ENCODE measurements at regions not wholly inside any gene's neighbourhood (a gene's known extent, or its start where the extent isn't known, plus 50 kb on each side); places are given as distances from the start of the nearest gene placed in this dataset.
"Not testable (repeated sequence)": the region's sequence is repeated elsewhere in the genome, so short reads cannot be mapped to it uniquely, and the experiment has no call there.

- Mint-ChIP-seq H3K4me3 (no peak overlapping the region), H3K9me3 (peaks cover 13% of the 10 kb centered on the region), H3K4me1 (ENCODE audit: unreplicated experiment) (no peaks in the 10 kb centered on the region), H3K27me3 (no peaks in the 10 kb centered on the region), H3K36me3 (peaks cover 4% of the 10 kb centered on the region), H3K27ac (no peak overlapping the region)
- DNase-seq (ENCODE audit: extremely low spot score, unreplicated experiment) = no peak
- TF ChIP-seq CTCF (conservative IDR thresholded peaks at IDR 0.05) = no peak
These were observed 607.4 kb downstream of the PKHD1 start for GRCh38 chr6:51480040-51480439.

GRCh38 chr6:51485869-51486268, 601.5 kb downstream of the PKHD1 start:
- not testable (repeated sequence) for H3K27me3 Mint-ChIP-seq; H3K9me3 Mint-ChIP-seq; H3K36me3 Mint-ChIP-seq; H3K27ac Mint-ChIP-seq; DNase-seq (ENCODE audit: extremely low spot score, unreplicated experiment); H3K4me3 Mint-ChIP-seq
- peaks cover 15% of the 10 kb centered on the region for H3K4me1 Mint-ChIP-seq (ENCODE audit: unreplicated experiment)

GRCh38 chr6:51487937-51488336, 599.5 kb downstream of the PKHD1 start:
- H3K27ac Mint-ChIP-seq = no peak overlapping the region
- no peak overlapping the region for H3K4me3 Mint-ChIP-seq
- H3K4me1 Mint-ChIP-seq (ENCODE audit: unreplicated experiment) = peaks cover 15% of the 10 kb centered on the region
- H3K27me3 Mint-ChIP-seq = no peaks in the 10 kb centered on the region
- H3K9me3 Mint-ChIP-seq = peaks cover 10% of the 10 kb centered on the region
- no peak for DNase-seq (ENCODE audit: extremely low spot score, unreplicated experiment)
- no peak for TF ChIP-seq CTCF (conservative IDR thresholded peaks at IDR 0.05)
- H3K36me3 Mint-ChIP-seq = peaks cover 4% of the 10 kb centered on the region

GRCh38 chr6:51489133-51489532, 598.3 kb downstream of the PKHD1 start:
- H3K27ac Mint-ChIP-seq = peak overlapping the region; percentile 27
- no peak for DNase-seq (ENCODE audit: extremely low spot score, unreplicated experiment)
- no peak overlapping the region for H3K4me3 Mint-ChIP-seq
- no peaks in the 10 kb centered on the region for H3K36me3 Mint-ChIP-seq
- TF ChIP-seq CTCF (conservative IDR thresholded peaks at IDR 0.05) = no peak
- peaks cover 5% of the 10 kb centered on the region for H3K9me3 Mint-ChIP-seq
- H3K4me1 Mint-ChIP-seq (ENCODE audit: unreplicated experiment) = peaks cover 15% of the 10 kb centered on the region
- H3K27me3 Mint-ChIP-seq = no peaks in the 10 kb centered on the region

- Mint-ChIP-seq H3K27ac (peak overlapping the region; percentile 27), H3K4me3 (peak overlapping the region; percentile 24), H3K36me3 (no peaks in the 10 kb centered on the region), H3K9me3 (peaks cover 5% of the 10 kb centered on the region), H3K4me1 (ENCODE audit: unreplicated experiment) (peaks cover 20% of the 10 kb centered on the region), H3K27me3 (no peaks in the 10 kb centered on the region)
- TF ChIP-seq CTCF (conservative IDR thresholded peaks at IDR 0.05) = no peak
- no peak for DNase-seq (ENCODE audit: extremely low spot score, unreplicated experiment)
These were observed 597.3 kb downstream of the PKHD1 start for GRCh38 chr6:51490101-51490500.

- no peak overlapping the region for H3K4me3 Mint-ChIP-seq
- peak; percentile 70 for TF ChIP-seq CTCF (conservative IDR thresholded peaks at IDR 0.05)
- peaks cover 24% of the 10 kb centered on the region for H3K4me1 Mint-ChIP-seq (ENCODE audit: unreplicated experiment)
- H3K9me3 Mint-ChIP-seq = no peaks in the 10 kb centered on the region
- H3K27me3 Mint-ChIP-seq = no peaks in the 10 kb centered on the region
- no peaks in the 10 kb centered on the region for H3K36me3 Mint-ChIP-seq
- no peak for DNase-seq (ENCODE audit: extremely low spot score, unreplicated experiment)
- peak overlapping the region; percentile 17 for H3K27ac Mint-ChIP-seq
These were observed 593.1 kb downstream of the PKHD1 start for GRCh38 chr6:51494342-51494741.
